ENCODE measurements at regions not wholly inside any gene's neighbourhood (a gene's known extent, or its start where the extent isn't known, plus 50 kb on each side); places are given as distances from the start of the nearest gene placed in this dataset.

- Mint-ChIP-seq H3K4me1 (ENCODE audit: low read depth) (peaks cover 22% of the 10 kb centered on the region), H3K4me3 (no peak overlapping the region), H3K27ac (no peak overlapping the region), H3K27me3 (peaks cover 2% of the 10 kb centered on the region), H3K36me3 (ENCODE audit: low read depth) (no peaks in the 10 kb centered on the region), H3K9me3 (no peaks in the 10 kb centered on the region)
- no peak for DNase-seq
These were observed 229.3 kb upstream of the HDAC4 start for GRCh38 chr2:239629926-239630617.

- DNase-seq = no peak
- no peak overlapping the region for H3K4me3 Mint-ChIP-seq
- no peaks in the 10 kb centered on the region for H3K9me3 Mint-ChIP-seq
- no peak overlapping the region for H3K27ac Mint-ChIP-seq
- H3K4me1 Mint-ChIP-seq (ENCODE audit: low read depth) = peaks cover 40% of the 10 kb centered on the region
- peaks cover 2% of the 10 kb centered on the region for H3K27me3 Mint-ChIP-seq
- no peaks in the 10 kb centered on the region for H3K36me3 Mint-ChIP-seq (ENCODE audit: low read depth)
These were observed 226.3 kb upstream of the HDAC4 start for GRCh38 chr2:239626961-239627592.

- Mint-ChIP-seq H3K9me3 (no peaks in the 10 kb centered on the region), H3K36me3 (ENCODE audit: low read depth) (no peaks in the 10 kb centered on the region), H3K27me3 (peaks cover 2% of the 10 kb centered on the region), H3K4me1 (ENCODE audit: low read depth) (peaks cover 40% of the 10 kb centered on the region), H3K27ac (no peak overlapping the region), H3K4me3 (no peak overlapping the region)
- DNase-seq = no peak
These were observed 225.3 kb upstream of the HDAC4 start for GRCh38 chr2:239625971-239626734.

DNA sequence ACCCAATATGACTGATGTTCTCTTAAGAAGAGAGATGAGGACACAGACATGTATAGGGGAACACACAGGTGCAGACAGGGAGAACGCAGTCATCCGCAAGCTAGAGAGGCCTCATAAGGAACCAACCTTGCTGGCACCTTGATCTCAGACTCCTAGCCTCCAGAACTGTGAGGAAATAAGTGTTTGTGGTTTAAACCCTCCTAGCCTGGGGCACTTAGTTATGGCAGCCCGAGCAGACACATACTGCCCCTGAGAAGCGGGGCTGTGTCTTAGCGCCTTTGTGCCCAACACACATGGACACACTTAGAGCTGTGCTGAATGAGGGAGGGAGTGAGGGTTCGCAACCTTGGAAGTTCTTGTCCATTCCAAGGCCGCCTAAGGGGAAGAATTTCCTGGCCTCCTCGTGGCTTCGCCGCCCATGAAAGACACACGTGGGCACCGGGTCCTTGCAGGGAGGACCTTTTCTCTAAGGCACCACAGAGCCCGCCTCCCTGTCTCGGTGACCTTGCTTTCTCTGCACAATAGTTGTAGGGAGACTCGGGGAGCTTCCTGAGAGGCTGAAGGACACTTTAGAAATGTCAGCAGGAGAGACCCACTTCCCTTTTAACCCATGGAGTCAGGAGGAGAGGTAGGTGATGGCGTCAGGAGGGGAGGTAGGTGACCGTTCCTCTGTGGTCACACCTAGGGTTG is 224.5 kb upstream of the HDAC4 start:
- Mint-ChIP-seq H3K36me3 (ENCODE audit: low read depth) (no peaks in the 10 kb centered on the region), H3K4me1 (ENCODE audit: low read depth) (peaks cover 38% of the 10 kb centered on the region), H3K9me3 (no peaks in the 10 kb centered on the region), H3K27ac (no peak overlapping the region), H3K4me3 (no peak overlapping the region), H3K27me3 (peaks cover 2% of the 10 kb centered on the region)
- DNase-seq = no peak

- no peak for DNase-seq
These were observed 220.8 kb upstream of the HDAC4 start for GRCh38 chr2:239621611-239622010.

DNA sequence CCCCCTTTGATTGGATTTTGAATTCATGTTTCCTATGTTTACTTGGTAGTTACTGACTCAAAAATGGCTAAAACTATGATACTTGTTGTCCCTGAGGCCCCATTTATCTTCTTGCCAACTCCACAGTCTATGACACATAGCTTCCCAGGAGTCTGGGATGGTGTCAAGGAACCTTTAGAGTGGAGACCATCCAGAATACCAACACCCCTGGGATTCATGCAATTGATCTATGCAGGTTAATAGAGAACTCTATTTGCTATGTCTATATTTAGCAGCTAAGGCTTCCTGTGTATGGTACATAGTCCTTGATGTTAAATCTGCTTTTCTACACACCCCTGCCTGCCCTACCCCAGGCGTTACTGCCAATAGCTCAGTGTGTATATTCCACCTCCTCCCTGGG is 218.5 kb upstream of the HDAC4 start:
- Mint-ChIP-seq H3K27me3 (no peaks in the 10 kb centered on the region), H3K27ac (no peak overlapping the region), H3K9me3 (peaks cover 8% of the 10 kb centered on the region)

More at GRCh38 chr2:239621611-239622010, 220.8 kb upstream of the HDAC4 start:
- Mint-ChIP-seq H3K4me1 (ENCODE audit: low read depth) (peaks cover 29% of the 10 kb centered on the region), H3K4me3 (no peak overlapping the region), H3K36me3 (ENCODE audit: low read depth) (no peaks in the 10 kb centered on the region), H3K9me3 (peaks cover 6% of the 10 kb centered on the region), H3K27me3 (peaks cover 2% of the 10 kb centered on the region), H3K27ac (no peak overlapping the region)

GRCh38 chr2:239616729-239617128 is 215.9 kb upstream of the HDAC4 start:
- Mint-ChIP-seq H3K4me3 (no peak overlapping the region), H3K27me3 (no peaks in the 10 kb centered on the region), H3K4me1 (ENCODE audit: low read depth) (peaks cover 1% of the 10 kb centered on the region), H3K36me3 (ENCODE audit: low read depth) (no peaks in the 10 kb centered on the region), H3K27ac (no peak overlapping the region), H3K9me3 (peaks cover 8% of the 10 kb centered on the region)
- no peak for DNase-seq

More for the DNA sequence above, 218.5 kb upstream of the HDAC4 start:
- H3K4me1 Mint-ChIP-seq (ENCODE audit: low read depth) = peaks cover 14% of the 10 kb centered on the region
- H3K36me3 Mint-ChIP-seq (ENCODE audit: low read depth) = no peaks in the 10 kb centered on the region
- DNase-seq = no peak
- H3K4me3 Mint-ChIP-seq = no peak overlapping the region

- peaks cover 3% of the 10 kb centered on the region for H3K9me3 Mint-ChIP-seq
- H3K4me1 Mint-ChIP-seq (ENCODE audit: low read depth) = no peaks in the 10 kb centered on the region
- no peak overlapping the region for H3K27ac Mint-ChIP-seq
- H3K27me3 Mint-ChIP-seq = no peaks in the 10 kb centered on the region
- peak; percentile 24 for DNase-seq
- H3K36me3 Mint-ChIP-seq (ENCODE audit: low read depth) = no peaks in the 10 kb centered on the region
- H3K4me3 Mint-ChIP-seq = no peak overlapping the region
These were observed 211.3 kb upstream of the HDAC4 start for GRCh38 chr2:239612133-239612532.

GRCh38 chr2:239611222-239611795 is 210.5 kb upstream of the HDAC4 start:
- Mint-ChIP-seq H3K4me1 (ENCODE audit: low read depth) (no peaks in the 10 kb centered on the region), H3K27ac (no peak overlapping the region)

DNA sequence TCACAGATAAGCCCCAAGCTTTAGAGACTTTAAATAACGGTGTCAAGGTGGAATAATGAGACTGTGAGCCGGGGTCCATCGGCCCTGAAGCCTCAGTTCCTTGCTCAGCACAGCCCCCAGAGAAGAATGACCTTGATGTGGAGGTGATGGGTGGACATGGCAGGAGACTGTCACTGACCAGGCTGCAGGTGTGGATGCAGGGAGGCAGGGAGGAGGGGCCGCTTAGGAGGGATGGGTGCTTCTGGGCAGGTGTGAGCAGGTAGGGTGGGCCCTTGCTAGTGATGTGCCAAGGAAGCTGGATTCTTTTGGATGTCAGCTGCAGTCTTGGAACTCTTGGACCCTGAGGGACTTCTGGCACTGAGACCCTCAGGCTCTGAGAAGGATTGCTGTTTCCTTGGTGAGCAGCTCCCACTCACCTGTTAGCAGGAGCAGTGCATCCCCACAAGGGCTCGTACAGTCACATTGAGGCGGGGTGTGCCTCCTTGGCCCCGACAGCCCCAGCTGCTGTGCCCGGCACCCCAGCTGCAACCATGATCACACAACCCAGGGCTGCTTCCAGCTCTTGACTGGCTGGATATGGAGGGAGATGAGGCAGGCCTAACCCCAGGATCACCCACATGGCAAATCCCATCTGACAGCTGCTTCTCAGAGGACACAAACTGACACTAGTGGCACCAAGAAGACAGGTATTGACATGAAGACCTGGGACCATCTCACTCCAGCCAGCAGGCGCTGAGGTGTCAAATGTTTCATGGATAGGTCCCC is 209.8 kb upstream of the HDAC4 start:
- Mint-ChIP-seq H3K27me3 (peaks cover 7% of the 10 kb centered on the region), H3K27ac (no peak overlapping the region), H3K9me3 (no peaks in the 10 kb centered on the region), H3K4me1 (ENCODE audit: low read depth) (no peaks in the 10 kb centered on the region), H3K4me3 (no peak overlapping the region), H3K36me3 (ENCODE audit: low read depth) (no peaks in the 10 kb centered on the region)
- DNase-seq = peak; percentile 11

More at GRCh38 chr2:239611222-239611795, 210.5 kb upstream of the HDAC4 start:
- H3K9me3 Mint-ChIP-seq = no peaks in the 10 kb centered on the region
- no peaks in the 10 kb centered on the region for H3K36me3 Mint-ChIP-seq (ENCODE audit: low read depth)
- peaks cover 3% of the 10 kb centered on the region for H3K27me3 Mint-ChIP-seq
- no peak overlapping the region for H3K4me3 Mint-ChIP-seq
- DNase-seq = peak; percentile 18

DNA sequence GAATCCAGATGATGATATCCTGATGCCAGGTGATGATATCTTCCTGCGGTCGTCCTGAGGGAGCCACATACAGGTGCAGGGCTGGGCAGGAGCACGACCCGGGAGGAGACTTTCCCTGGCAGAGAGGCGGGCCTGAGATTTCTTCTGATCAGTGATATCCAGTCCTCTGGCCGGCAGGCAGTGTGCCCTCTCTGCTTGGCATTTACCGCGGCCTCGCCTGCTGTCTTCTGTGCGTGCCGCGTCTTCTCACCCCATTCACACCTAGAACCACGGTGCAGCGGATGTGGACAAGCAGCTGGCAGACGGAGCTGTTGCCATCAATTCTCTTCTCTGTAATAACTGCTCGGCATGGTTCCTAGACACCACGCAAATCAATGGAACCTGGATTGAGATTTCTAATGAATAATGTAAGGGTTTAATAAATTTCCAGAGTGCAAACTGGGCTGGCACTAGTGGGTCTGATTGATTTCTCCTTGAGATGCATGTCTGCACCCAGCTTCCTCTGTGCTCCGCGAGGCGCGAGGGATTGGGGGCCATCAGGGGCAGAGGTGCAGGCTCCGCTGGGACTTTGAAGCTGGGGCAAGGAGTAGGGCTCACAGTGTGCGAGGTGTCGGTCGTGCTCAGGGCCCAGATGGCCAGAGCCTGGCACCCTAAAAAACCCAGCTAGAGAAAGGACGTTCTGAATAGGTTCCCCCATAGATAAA is 208.9 kb upstream of the HDAC4 start:
- Mint-ChIP-seq H3K27me3 (peaks cover 12% of the 10 kb centered on the region), H3K36me3 (ENCODE audit: low read depth) (no peaks in the 10 kb centered on the region), H3K9me3 (no peaks in the 10 kb centered on the region), H3K4me1 (ENCODE audit: low read depth) (no peaks in the 10 kb centered on the region), H3K27ac (no peak overlapping the region), H3K4me3 (no peak overlapping the region)
- DNase-seq = no peak

DNA sequence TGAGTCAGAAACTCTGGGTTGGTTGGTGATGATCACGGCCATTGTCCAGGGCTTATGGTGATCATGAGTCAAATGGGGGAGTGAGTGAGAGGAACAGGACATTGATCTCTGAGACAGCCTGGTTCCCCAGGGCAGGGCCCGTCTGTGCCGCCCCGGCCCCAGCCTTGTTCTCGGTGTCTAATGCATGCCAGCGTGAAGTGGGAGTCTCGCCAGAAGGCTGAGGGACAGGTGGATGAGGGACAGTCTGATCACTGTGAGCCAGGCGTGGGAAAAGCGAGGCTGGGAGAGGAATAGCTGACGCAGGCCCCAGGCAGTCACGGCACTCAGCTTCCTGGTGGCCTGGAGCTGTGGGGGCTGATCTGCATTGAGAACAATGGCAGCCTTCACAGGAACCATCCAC is 208.3 kb upstream of the HDAC4 start:
- peaks cover 15% of the 10 kb centered on the region for H3K27me3 Mint-ChIP-seq
- H3K4me1 Mint-ChIP-seq (ENCODE audit: low read depth) = no peaks in the 10 kb centered on the region
- H3K9me3 Mint-ChIP-seq = no peaks in the 10 kb centered on the region
- no peak overlapping the region for H3K4me3 Mint-ChIP-seq
- no peak for DNase-seq
- no peaks in the 10 kb centered on the region for H3K36me3 Mint-ChIP-seq (ENCODE audit: low read depth)
- H3K27ac Mint-ChIP-seq = no peak overlapping the region

- H3K27ac Mint-ChIP-seq = no peak overlapping the region
- no peak overlapping the region for H3K4me3 Mint-ChIP-seq
- no peak for DNase-seq
- no peaks in the 10 kb centered on the region for H3K4me1 Mint-ChIP-seq (ENCODE audit: low read depth)
- H3K36me3 Mint-ChIP-seq (ENCODE audit: low read depth) = no peaks in the 10 kb centered on the region
- H3K9me3 Mint-ChIP-seq = no peaks in the 10 kb centered on the region
- H3K27me3 Mint-ChIP-seq = peaks cover 18% of the 10 kb centered on the region
These were observed 207.9 kb upstream of the HDAC4 start for GRCh38 chr2:239608723-239609122.
